ENCODE measurements at regions not wholly inside any gene's neighbourhood (a gene's known extent, or its start where the extent isn't known, plus 50 kb on each side); places are given as distances from the start of the nearest gene placed in this dataset.

DNA sequence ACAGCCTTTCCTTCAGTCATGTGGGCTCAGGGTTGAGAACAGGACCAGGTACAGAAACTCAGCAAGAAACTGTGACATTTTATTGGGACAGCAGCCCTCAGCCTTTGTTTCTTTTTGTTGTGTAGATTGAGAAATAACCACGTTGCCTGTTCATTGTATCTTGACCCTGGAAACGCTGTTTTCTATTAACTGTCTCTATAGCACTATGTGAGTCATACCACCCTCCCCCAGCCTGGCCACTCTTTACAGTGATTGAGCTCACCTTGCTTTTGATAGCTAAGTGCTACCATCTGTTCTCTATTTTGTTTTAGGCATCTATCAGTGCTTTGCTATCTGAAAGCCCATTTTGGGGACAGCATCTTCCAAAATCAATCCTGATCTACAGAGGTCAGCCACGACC is 127.9 kb downstream of the CD47 start:
- H3K27ac Mint-ChIP-seq = no peak overlapping the region
- TF ChIP-seq, protein P1, sequence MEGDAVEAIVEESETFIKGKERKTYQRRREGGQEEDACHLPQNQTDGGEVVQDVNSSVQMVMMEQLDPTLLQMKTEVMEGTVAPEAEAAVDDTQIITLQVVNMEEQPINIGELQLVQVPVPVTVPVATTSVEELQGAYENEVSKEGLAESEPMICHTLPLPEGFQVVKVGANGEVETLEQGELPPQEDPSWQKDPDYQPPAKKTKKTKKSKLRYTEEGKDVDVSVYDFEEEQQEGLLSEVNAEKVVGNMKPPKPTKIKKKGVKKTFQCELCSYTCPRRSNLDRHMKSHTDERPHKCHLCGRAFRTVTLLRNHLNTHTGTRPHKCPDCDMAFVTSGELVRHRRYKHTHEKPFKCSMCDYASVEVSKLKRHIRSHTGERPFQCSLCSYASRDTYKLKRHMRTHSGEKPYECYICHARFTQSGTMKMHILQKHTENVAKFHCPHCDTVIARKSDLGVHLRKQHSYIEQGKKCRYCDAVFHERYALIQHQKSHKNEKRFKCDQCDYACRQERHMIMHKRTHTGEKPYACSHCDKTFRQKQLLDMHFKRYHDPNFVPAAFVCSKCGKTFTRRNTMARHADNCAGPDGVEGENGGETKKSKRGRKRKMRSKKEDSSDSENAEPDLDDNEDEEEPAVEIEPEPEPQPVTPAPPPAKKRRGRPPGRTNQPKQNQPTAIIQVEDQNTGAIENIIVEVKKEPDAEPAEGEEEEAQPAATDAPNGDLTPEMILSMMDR (IDR thresholded peaks at IDR 0.05) = no peak
- H3K27me3 Mint-ChIP-seq = no peaks in the 10 kb centered on the region
- intact Hi-C loops (cut with micrococcal nuclease) = no loop called here
- H3K9me3 Mint-ChIP-seq = no peaks in the 10 kb centered on the region
- ChIA-PET CTCF (no interaction called here), POLR2A (no interaction called here)
- no peaks in the 10 kb centered on the region for H3K36me3 Mint-ChIP-seq (ENCODE audit: low read depth)
- H3K4me1 Mint-ChIP-seq (ENCODE audit: low read depth) = peaks cover 2% of the 10 kb centered on the region
- ATAC-seq (no peak), DNase-seq (no peak)
- H3K4me3 Mint-ChIP-seq = no peak overlapping the region

DNA sequence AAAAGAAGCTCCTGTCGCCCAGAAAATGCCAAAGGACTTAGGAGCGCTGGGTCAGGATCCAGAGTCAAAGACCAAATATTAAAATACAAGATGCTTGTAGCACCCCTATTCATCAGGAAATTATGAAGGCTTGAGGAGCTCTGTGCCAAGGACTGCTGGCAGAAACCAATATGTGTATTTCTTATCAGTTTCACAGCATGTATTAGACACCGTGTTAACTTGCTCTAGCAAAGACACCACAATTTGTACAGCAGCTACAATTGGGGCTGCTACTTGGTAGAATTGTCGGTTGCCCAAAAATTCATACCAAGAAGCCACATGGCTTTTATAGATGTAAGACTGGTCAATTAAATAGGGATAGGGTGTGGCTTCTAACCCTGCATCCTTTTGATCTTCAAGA is 128.8 kb downstream of the CD47 start:
- POLR2A ChIA-PET = no interaction called here
- intact Hi-C loops (cut with micrococcal nuclease) = no loop called here
- DNase-seq = no peak
- TF ChIP-seq, protein P1 (IDR thresholded peaks at IDR 0.05) = no peak
- ATAC-seq = no peak
- no peak overlapping the region for H3K4me3 Mint-ChIP-seq
- CTCF ChIA-PET = interaction anchor here (1.1 kb wide), 1 partner anchor 22 kb away, joined by 3 read pairs; no protein-coding TSS in a partner anchor
- no peaks in the 10 kb centered on the region for H3K36me3 Mint-ChIP-seq (ENCODE audit: low read depth)
- H3K9me3 Mint-ChIP-seq = no peaks in the 10 kb centered on the region
- no peak overlapping the region for H3K27ac Mint-ChIP-seq
- peaks cover 6% of the 10 kb centered on the region for H3K4me1 Mint-ChIP-seq (ENCODE audit: low read depth)
- H3K27me3 Mint-ChIP-seq = no peaks in the 10 kb centered on the region

DNA sequence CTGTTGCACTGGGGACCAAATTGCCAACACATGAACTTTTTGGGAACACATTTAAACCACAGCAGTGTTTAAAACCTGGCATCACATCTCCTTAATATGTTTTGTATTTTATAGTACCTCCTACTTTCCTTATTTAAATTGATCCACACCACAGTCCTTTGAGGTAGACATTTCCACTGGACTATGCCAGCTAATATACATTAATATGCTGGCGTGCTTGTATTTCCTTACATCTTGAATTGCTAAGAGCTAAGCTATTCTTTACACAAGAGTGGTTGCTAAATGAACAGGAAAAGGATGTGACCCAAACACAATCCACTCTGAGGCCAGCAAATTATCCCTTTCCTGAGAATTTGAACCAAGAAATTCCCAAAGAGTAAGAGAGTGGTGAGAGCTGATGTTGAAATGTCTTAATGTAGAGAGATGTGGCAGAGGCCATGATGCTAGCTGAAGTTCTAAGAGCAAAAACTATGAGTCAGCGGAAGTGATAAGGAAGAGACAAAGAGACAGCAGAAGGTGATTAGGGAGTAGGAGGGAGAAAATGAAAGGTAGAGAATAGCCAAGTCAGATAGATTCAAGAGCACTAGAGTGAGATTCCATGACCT is 131.2 kb downstream of the CD47 start:
- no peak overlapping the region for H3K4me3 Mint-ChIP-seq
- no peak overlapping the region for H3K27ac Mint-ChIP-seq
- DNase-seq = no peak
- TF ChIP-seq, protein P1 (IDR thresholded peaks at IDR 0.05) = no peak
- no peaks in the 10 kb centered on the region for H3K27me3 Mint-ChIP-seq
- no peaks in the 10 kb centered on the region for H3K36me3 Mint-ChIP-seq (ENCODE audit: low read depth)
- peaks cover 16% of the 10 kb centered on the region for H3K4me1 Mint-ChIP-seq (ENCODE audit: low read depth)
- H3K9me3 Mint-ChIP-seq = no peaks in the 10 kb centered on the region
- no peak for ATAC-seq
- intact Hi-C loops (cut with micrococcal nuclease) = no loop called here
- ChIA-PET POLR2A (no interaction called here), CTCF (no interaction called here)

DNA sequence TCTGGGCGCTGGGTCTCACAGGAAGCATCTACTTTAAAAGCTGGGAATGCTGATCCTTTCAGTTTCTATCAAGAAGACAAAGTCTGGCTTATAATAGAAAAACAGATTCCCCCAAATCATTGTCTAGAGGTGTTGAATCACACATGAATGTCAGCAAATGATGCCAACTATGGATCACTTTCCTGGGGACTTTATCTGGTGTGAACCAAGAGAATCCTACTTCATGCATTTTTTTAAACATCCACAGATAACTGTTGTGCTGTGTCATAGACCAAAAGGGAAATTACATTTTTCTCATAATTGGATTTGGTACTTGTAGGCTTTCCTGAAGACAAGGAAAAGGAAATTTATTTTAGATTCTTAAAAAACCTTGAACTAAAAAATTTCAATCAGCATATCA is 132.7 kb downstream of the CD47 start:
- ATAC-seq (no peak), DNase-seq (no peak)
- CTCF ChIA-PET = no interaction called here
- intact Hi-C loops (cut with micrococcal nuclease) = no loop called here
- H3K27ac Mint-ChIP-seq = no peak overlapping the region
- H3K4me1 Mint-ChIP-seq (ENCODE audit: low read depth) = peaks cover 28% of the 10 kb centered on the region
- H3K27me3 Mint-ChIP-seq = no peaks in the 10 kb centered on the region
- H3K36me3 Mint-ChIP-seq (ENCODE audit: low read depth) = no peaks in the 10 kb centered on the region
- no peaks in the 10 kb centered on the region for H3K9me3 Mint-ChIP-seq
- TF ChIP-seq, protein P1 (IDR thresholded peaks at IDR 0.05) = no peak
- POLR2A ChIA-PET = no interaction called here
- no peak overlapping the region for H3K4me3 Mint-ChIP-seq

DNA sequence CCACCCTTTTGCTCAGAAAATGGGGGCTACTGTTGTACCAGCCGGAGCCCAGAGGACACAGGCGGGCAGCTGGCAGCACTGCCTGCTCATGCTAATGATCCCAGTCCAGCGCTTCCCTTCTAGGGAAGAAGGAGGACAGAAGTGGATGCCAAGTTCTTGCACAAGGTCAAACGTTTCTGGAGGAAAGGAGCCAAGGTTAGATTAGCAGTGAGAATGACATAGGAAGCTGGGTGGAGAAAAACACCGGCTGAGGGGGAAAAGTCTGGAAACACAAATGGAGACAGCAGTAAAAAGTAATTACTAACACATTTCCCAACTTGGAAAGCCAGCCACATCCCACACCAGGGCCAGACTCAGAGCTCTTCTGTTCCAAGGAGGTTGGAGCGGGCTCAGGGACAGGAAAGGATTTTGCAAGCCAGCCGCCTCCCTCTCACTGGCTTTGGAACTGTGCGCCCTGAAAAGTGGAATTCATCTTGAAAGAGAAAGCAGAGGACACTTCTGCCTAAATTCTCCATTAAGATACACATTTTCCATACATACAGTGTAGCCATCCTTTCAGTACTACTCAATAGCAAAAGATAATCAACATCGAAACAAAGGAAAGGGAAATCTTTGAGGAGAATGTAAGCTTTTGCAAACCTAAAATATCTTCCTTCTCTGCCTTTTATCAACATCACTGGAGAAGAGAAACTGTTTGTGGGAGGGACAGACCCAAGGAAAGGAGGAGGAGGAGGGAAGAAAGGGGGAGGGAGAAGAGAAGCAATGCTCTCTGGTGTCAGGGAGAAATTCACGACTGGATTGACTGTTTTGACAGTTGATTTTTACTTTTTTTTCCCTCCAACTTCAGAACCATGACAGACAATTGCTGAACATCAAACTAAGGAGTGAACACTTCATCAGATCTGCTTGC is 133.6 kb downstream of the CD47 start:
- POLR2A ChIA-PET = interaction anchor here (0.9 kb wide), 1 partner anchor 232 kb away, joined by 3 read pairs; no protein-coding TSS in a partner anchor
- no peaks in the 10 kb centered on the region for H3K9me3 Mint-ChIP-seq
- intact Hi-C loops (cut with micrococcal nuclease) = no loop called here
- H3K4me3 Mint-ChIP-seq = no peak overlapping the region
- CTCF ChIA-PET = interaction anchor here (0.9 to 2.0 kb wide), 5 partner anchors 13 to 521 kb away, joined by 3 to 8 read pairs (median 5); no protein-coding TSS in a partner anchor
- H3K4me1 Mint-ChIP-seq (ENCODE audit: low read depth) = peaks cover 30% of the 10 kb centered on the region
- ATAC-seq = no peak
- H3K36me3 Mint-ChIP-seq (ENCODE audit: low read depth) = no peaks in the 10 kb centered on the region
- no peaks in the 10 kb centered on the region for H3K27me3 Mint-ChIP-seq
- H3K27ac Mint-ChIP-seq = no peak overlapping the region
- TF ChIP-seq, protein P1 (IDR thresholded peaks at IDR 0.05) = no peak
- no peak for DNase-seq
